NCI-H128 (cell line): ENCODE measurements at regions not wholly inside any gene's neighbourhood (a gene's known extent, or its start where the extent isn't known, plus 50 kb on each side); places are given as distances from the start of the nearest gene placed in this dataset.

ENCODE experiments used
- DNase-seq: peaks from one replicate; lab custom pipeline; 2025; ENCODE audit not compliant: unreplicated experiment; lab: John Stamatoyannopoulos, UW

GRCh38 chr2:117065912-117066311 lies 748.6 kb upstream of the DDX18 start:
- DNase-seq = no peak

GRCh38 chr2:117067900-117068299 lies 746.6 kb upstream of the DDX18 start:
- no peak for DNase-seq

GRCh38 chr2:117068371-117068770 lies 746.1 kb upstream of the DDX18 start:
- DNase-seq = no peak

- no peak for DNase-seq
Measured at GRCh38 chr2:117071556-117072102, 742.9 kb upstream of the DDX18 start.

- no peak for DNase-seq
Measured at GRCh38 chr2:117074756-117075155, 739.7 kb upstream of the DDX18 start.

- no peak for DNase-seq
Measured at GRCh38 chr2:117085256-117085655, 729.2 kb upstream of the DDX18 start.

GRCh38 chr2:117085737-117086136 lies 728.8 kb upstream of the DDX18 start:
- DNase-seq = no peak

- no peak for DNase-seq
Measured at GRCh38 chr2:117086174-117086942, 728.1 kb upstream of the DDX18 start.

GRCh38 chr2:117086943-117087250 lies 727.6 kb upstream of the DDX18 start:
- DNase-seq = no peak

- DNase-seq = no peak
Measured at GRCh38 chr2:117087535-117088291, 726.8 kb upstream of the DDX18 start.

GRCh38 chr2:117091041-117091837 lies 723.3 kb upstream of the DDX18 start:
- DNase-seq = no peak

GRCh38 chr2:117101613-117102012 lies 712.9 kb upstream of the DDX18 start:
- no peak for DNase-seq

- no peak for DNase-seq
Measured at GRCh38 chr2:117108741-117109267, 705.7 kb upstream of the DDX18 start.

- no peak for DNase-seq
Measured at GRCh38 chr2:117118994-117119393, 695.5 kb upstream of the DDX18 start.

- no peak for DNase-seq
Measured at GRCh38 chr2:117123362-117123761, 691.1 kb upstream of the DDX18 start.

- DNase-seq = no peak
Measured at GRCh38 chr2:117126656-117127055, 687.8 kb upstream of the DDX18 start.

- no peak for DNase-seq
Measured at GRCh38 chr2:117127680-117128079, 686.8 kb upstream of the DDX18 start.

GRCh38 chr2:117128461-117128860 lies 686.0 kb upstream of the DDX18 start:
- DNase-seq = no peak

- no peak for DNase-seq
Measured at GRCh38 chr2:117137371-117137770, 677.1 kb upstream of the DDX18 start.

- DNase-seq = no peak
Measured at GRCh38 chr2:117169036-117169765, 645.3 kb upstream of the DDX18 start.

GRCh38 chr2:117170897-117171296 lies 643.6 kb upstream of the DDX18 start:
- DNase-seq = no peak
